Mesothelial cell of epicardium (in vitro differentiated cells): ENCODE measurements at regions not wholly inside any gene's neighbourhood (a gene's known extent, or its start where the extent isn't known, plus 50 kb on each side); places are given as distances from the start of the nearest gene placed in this dataset.

ENCODE experiments used
- DNase-seq, 2 experiments: peaks; one replicate each; pipeline ENCODE4 v3.0.0; 2021; ENCODE audit warnings: low spot score in 2 of 2; ENCODE audit not compliant: unreplicated experiment in 2 of 2
- H3K27ac Mint-ChIP-seq: 2 replicates; pipeline ENCODE4 v1.8.0; 2021; ENCODE audit warnings: mixed read lengths
- H3K27me3 Mint-ChIP-seq: 2 replicates; pipeline ENCODE4 v1.8.0; 2021; ENCODE audit warnings: low read depth, mixed read lengths
- H3K36me3 Mint-ChIP-seq: 2 replicates; pipeline ENCODE4 v1.8.0; 2021; ENCODE audit warnings: mixed read lengths
- H3K4me1 Mint-ChIP-seq: 2 replicates; pipeline ENCODE4 v1.8.0; 2021; ENCODE audit warnings: mixed read lengths
- H3K4me3 Mint-ChIP-seq: 2 replicates; pipeline ENCODE4 v1.8.0; 2021; ENCODE audit warnings: mild to moderate bottlenecking, moderate library complexity, mixed read lengths
- H3K9me3 Mint-ChIP-seq: 2 replicates; pipeline ENCODE4 v1.8.0; 2021; ENCODE audit warnings: mixed read lengths
- CTCF ChIP-seq: fragments of 200-600 bp; sonication (generic); IDR thresholded peaks from one replicate; pipeline ENCODE4 v1.5.0; 2021; ENCODE audit warnings: antibody characterized with exemption; ENCODE audit not compliant: unreplicated experiment

GRCh38 chr18:38579764-38580163, 1014.2 kb upstream of the CELF4 start:
- H3K27me3 Mint-ChIP-seq: no peaks in the 10 kb centered on the region
- DNase-seq: no peak
- no peaks in the 10 kb centered on the region for H3K36me3 Mint-ChIP-seq
- peaks cover 1% of the 10 kb centered on the region for H3K4me1 Mint-ChIP-seq
- H3K27ac Mint-ChIP-seq: no peak overlapping the region
- H3K9me3 Mint-ChIP-seq: no peaks in the 10 kb centered on the region
- no peak for TF ChIP-seq CTCF
- H3K4me3 Mint-ChIP-seq: no peak overlapping the region

GRCh38 chr18:38576916-38577315, 1011.3 kb upstream of the CELF4 start:
- Mint-ChIP-seq H3K9me3 (no peaks in the 10 kb centered on the region), H3K36me3 (no peaks in the 10 kb centered on the region), H3K27ac (no peak overlapping the region), H3K4me1 (peaks cover 3% of the 10 kb centered on the region), H3K4me3 (no peak overlapping the region), H3K27me3 (peaks cover 3% of the 10 kb centered on the region)
- TF ChIP-seq CTCF: no peak
- no peak for DNase-seq

- no peak overlapping the region for H3K27ac Mint-ChIP-seq
- no peaks in the 10 kb centered on the region for H3K36me3 Mint-ChIP-seq
- H3K9me3 Mint-ChIP-seq: no peaks in the 10 kb centered on the region
- peaks cover 3% of the 10 kb centered on the region for H3K27me3 Mint-ChIP-seq
- H3K4me3 Mint-ChIP-seq: no peak overlapping the region
- peaks cover 3% of the 10 kb centered on the region for H3K4me1 Mint-ChIP-seq
- no peak for TF ChIP-seq CTCF
- DNase-seq: no peak
Measured at GRCh38 chr18:38576349-38576748, 1010.8 kb upstream of the CELF4 start.

- Mint-ChIP-seq H3K36me3 (no peaks in the 10 kb centered on the region), H3K4me1 (peaks cover 3% of the 10 kb centered on the region), H3K27ac (no peak overlapping the region), H3K9me3 (no peaks in the 10 kb centered on the region), H3K27me3 (peaks cover 3% of the 10 kb centered on the region), H3K4me3 (no peak overlapping the region)
- no peak for TF ChIP-seq CTCF
- DNase-seq: no peak
Measured at GRCh38 chr18:38575648-38576047, 1010.0 kb upstream of the CELF4 start.

GRCh38 chr18:38575023-38575422, 1009.4 kb upstream of the CELF4 start:
- Mint-ChIP-seq H3K27me3 (peaks cover 3% of the 10 kb centered on the region), H3K4me3 (no peak overlapping the region), H3K27ac (no peak overlapping the region), H3K9me3 (no peaks in the 10 kb centered on the region), H3K36me3 (no peaks in the 10 kb centered on the region), H3K4me1 (peaks cover 3% of the 10 kb centered on the region)
- no peak for DNase-seq
- no peak for TF ChIP-seq CTCF

GRCh38 chr18:38572554-38573111, 1007.0 kb upstream of the CELF4 start:
- H3K4me3 Mint-ChIP-seq: no peak overlapping the region
- DNase-seq: no peak
- TF ChIP-seq CTCF: no peak
- peaks cover 2% of the 10 kb centered on the region for H3K4me1 Mint-ChIP-seq
- H3K9me3 Mint-ChIP-seq: no peaks in the 10 kb centered on the region
- no peaks in the 10 kb centered on the region for H3K36me3 Mint-ChIP-seq
- no peak overlapping the region for H3K27ac Mint-ChIP-seq
- peaks cover 3% of the 10 kb centered on the region for H3K27me3 Mint-ChIP-seq
